ENCODE measurements at regions not wholly inside any gene's neighbourhood (a gene's known extent, or its start where the extent isn't known, plus 50 kb on each side); places are given as distances from the start of the nearest gene placed in this dataset.

DNA sequence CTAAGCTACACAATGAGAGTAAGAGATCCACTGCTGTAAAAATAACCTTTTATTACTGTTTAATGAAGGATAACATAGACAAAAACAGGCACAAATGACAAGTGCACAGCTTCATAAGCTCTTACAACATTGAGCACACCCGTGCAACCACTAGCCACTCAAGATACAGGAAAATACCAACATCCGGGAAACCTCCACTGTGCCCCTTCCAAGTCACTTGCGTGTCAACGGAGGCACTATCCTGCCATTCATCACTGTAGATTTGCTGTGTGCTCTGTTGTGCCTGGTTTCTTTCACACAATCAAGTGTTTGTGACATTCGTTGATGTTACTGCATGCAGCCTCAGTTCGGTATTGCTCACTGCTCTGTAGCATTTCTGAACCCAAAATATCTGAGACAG, 292.9 kb upstream of the MYT1L start:
- Histone ChIP-seq H3K27me3 (ENCODE audit: control insufficient read depth in 2 of 2, insufficient read depth in 2 of 2, low read length in 2 of 2) (peaks cover 0 to 19% of the 10 kb centered on the region in 2 experiments; a peak in 3 of 5 replicates), H3K9ac (ENCODE audit: insufficient read depth in 1 of 2, low read depth in 2 of 2, low read length in 2 of 2) (no peak overlapping the region), H3K9me3 (replicated peaks; ENCODE audit: control insufficient read depth, insufficient read depth, low read depth, low read length) (no peaks in the 10 kb centered on the region), H3K36me3 (ENCODE audit: control insufficient read depth, insufficient read depth, low read length) (no peaks in the 10 kb centered on the region), H3K4me3 (no peak overlapping the region), H4K20me1 (replicated peaks; ENCODE audit: control insufficient read depth, insufficient read depth, low read length) (no peaks in the 10 kb centered on the region), H2AFZ (ENCODE audit: low read depth, low read length) (no peak overlapping the region), H3K27ac (ENCODE audit: extremely low read depth, low read depth, low read length) (no peak overlapping the region), H3K4me1 (replicated peaks in 1 of 2; ENCODE audit: control insufficient read depth in 2 of 2, insufficient read depth in 2 of 2, low read length in 2 of 2) (no peaks in the 10 kb centered on the region), H3K79me2 (ENCODE audit: control insufficient read depth, insufficient read depth, low read length) (no peaks in the 10 kb centered on the region), H3K4me2 (ENCODE audit: insufficient read depth, low read length) (no peak overlapping the region), H3K9me1 (ENCODE audit: control insufficient read depth, insufficient read depth, low read length) (no peaks in the 10 kb centered on the region)
- WGBS (ENCODE audit: insufficient coverage, low coverage, missing lambda C conversion rate): 3% methylated on average over 6 of the region's 6 CpGs
- in situ Hi-C loops (cut with MboI): no loop called here
- no TSS peak for BruUV-seq (replicated peaks)
- no peak for TF ChIP-seq ZEB2 (IDR thresholded peaks at IDR 0.05)
- TF ChIP-seq ZNF780A (CRISPR knock-in tag; IDR thresholded peaks at IDR 0.05): no peak
- TF ChIP-seq, protein P1, sequence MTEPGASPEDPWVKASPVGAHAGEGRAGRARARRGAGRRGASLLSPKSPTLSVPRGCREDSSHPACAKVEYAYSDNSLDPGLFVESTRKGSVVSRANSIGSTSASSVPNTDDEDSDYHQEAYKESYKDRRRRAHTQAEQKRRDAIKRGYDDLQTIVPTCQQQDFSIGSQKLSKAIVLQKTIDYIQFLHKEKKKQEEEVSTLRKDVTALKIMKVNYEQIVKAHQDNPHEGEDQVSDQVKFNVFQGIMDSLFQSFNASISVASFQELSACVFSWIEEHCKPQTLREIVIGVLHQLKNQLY (CRISPR knock-in tag; conservative IDR thresholded peaks at IDR 0.05): no peak
- TF ChIP-seq, protein P2, sequence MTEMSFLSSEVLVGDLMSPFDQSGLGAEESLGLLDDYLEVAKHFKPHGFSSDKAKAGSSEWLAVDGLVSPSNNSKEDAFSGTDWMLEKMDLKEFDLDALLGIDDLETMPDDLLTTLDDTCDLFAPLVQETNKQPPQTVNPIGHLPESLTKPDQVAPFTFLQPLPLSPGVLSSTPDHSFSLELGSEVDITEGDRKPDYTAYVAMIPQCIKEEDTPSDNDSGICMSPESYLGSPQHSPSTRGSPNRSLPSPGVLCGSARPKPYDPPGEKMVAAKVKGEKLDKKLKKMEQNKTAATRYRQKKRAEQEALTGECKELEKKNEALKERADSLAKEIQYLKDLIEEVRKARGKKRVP (CRISPR knock-in tag; IDR thresholded peaks at IDR 0.05): no peak
- TF ChIP-seq, protein P3, sequence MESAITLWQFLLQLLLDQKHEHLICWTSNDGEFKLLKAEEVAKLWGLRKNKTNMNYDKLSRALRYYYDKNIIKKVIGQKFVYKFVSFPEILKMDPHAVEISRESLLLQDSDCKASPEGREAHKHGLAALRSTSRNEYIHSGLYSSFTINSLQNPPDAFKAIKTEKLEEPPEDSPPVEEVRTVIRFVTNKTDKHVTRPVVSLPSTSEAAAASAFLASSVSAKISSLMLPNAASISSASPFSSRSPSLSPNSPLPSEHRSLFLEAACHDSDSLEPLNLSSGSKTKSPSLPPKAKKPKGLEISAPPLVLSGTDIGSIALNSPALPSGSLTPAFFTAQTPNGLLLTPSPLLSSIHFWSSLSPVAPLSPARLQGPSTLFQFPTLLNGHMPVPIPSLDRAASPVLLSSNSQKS (CRISPR knock-in tag; IDR thresholded peaks at IDR 0.05): no peak
- DNase-seq (ENCODE audit: extremely low read depth in 1 of 4, low spot score in 3 of 4): no peak
- ATAC-seq: no peak
- ChIA-PET POLR2A (no interaction called here), CTCF (ENCODE audit: low intra/inter-chr PET ratio) (no interaction called here)
- intact Hi-C loops (cut with micrococcal nuclease): no loop called here
- FAIRE-seq: no peak

Data from K562 (cell line).